Kidney capillary endothelial cell (primary cell): ENCODE measurements at regions not wholly inside any gene's neighbourhood (a gene's known extent, or its start where the extent isn't known, plus 50 kb on each side); places are given as distances from the start of the nearest gene placed in this dataset.
"Not testable (repeated sequence)": the region's sequence is repeated elsewhere in the genome, so short reads cannot be mapped to it uniquely, and the experiment has no call there.

Source experiments
- DNase-seq: peaks from one replicate; pipeline ENCODE4 v3.0.0-alpha.2; 2018; ENCODE audit warnings: low spot score

DNA sequence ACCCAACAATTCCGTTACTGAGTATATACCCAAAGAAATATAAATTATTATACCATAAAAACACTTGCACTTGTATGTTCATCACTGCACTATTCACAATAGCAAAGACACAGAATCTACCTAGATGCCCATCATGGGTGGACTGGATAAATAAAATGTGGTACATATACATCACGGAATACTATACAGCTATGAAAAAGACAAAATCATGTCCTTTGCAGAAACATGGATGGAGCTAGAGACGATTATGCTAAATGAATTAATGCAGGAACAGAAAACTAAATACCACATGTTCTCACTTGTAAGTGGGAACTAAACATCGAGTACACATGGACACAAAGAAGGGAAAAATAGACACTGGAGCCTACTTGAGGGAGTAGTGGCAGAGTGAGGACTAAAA, 185.3 kb downstream of the PYDC2 start:
- DNase-seq = no peak

- DNase-seq = no peak
These were observed 187.8 kb downstream of the PYDC2 start for GRCh38 chr3:191648787-191649186.

- DNase-seq = no peak
These were observed 188.7 kb downstream of the PYDC2 start for GRCh38 chr3:191649626-191650025.

- DNase-seq = not testable (repeated sequence)
These were observed 197.9 kb downstream of the PYDC2 start for GRCh38 chr3:191658781-191659419.

GRCh38 chr3:191662150-191662549, 201.2 kb downstream of the PYDC2 start:
- DNase-seq = not testable (repeated sequence)

- DNase-seq = no peak
These were observed 220.1 kb downstream of the PYDC2 start for GRCh38 chr3:191680989-191681597.

- DNase-seq = no peak
These were observed 222.0 kb downstream of the PYDC2 start for GRCh38 chr3:191682961-191683360.

DNA sequence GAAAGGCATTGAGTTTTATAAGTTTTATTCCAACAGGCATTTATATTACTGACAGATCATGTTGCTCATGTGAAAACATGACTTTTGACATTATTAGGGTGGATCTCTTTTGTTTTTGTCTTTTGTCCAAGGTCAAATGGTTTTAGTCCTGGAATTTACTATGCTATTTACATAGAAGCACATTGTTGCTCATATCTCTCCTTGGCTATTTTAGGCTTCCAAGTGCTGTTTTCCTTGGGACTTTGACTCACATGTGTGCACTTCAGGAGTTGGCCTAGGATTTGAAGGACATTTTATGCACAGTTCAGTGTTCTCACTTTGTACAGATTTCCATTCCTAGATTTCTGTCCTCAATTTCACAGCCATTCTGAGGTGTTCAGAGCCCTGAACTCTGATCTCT, 225.7 kb downstream of the PYDC2 start:
- DNase-seq = no peak

- no peak for DNase-seq
These were observed 227.9 kb downstream of the PYDC2 start for GRCh38 chr3:191688756-191689433.

GRCh38 chr3:191691184-191691583, 230.2 kb downstream of the PYDC2 start:
- not testable (repeated sequence) for DNase-seq

DNA sequence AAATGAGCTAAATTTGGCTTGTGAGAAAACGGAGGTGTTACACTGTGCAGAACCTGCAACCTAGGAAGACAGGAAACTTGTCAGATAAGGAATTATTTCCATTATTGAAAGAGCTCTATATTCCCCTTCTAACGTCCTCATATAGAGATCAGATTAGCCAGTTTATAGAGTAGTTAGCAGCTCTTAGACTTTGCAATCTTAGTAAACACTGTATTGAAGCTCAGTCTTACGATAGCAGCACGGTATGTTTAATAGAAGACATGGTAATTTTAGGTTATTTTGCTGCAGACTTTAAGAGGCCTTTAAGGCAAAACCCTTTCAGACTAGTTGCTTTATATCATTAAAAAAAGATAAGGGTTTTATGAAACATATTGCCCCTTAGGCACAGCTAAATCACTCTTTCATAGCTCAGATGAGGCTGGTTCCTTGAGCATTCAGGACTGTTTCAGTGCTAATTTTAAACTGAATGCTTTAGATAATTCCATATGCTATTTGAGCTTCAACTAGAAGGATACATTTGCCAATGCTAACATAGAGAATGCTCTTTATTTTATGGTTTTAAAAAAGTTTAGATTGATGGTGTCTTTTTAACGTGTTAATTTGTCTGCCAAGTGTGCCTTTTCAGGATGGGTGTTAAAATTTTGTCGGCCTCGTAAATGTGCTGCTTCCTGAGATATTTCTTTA, 234.3 kb downstream of the PYDC2 start:
- no peak for DNase-seq

GRCh38 chr3:191695815-191696153, 234.8 kb downstream of the PYDC2 start:
- DNase-seq = no peak

GRCh38 chr3:191696348-191696747, 235.4 kb downstream of the PYDC2 start:
- no peak for DNase-seq

GRCh38 chr3:191699546-191699945, 238.6 kb downstream of the PYDC2 start:
- DNase-seq = no peak

DNA sequence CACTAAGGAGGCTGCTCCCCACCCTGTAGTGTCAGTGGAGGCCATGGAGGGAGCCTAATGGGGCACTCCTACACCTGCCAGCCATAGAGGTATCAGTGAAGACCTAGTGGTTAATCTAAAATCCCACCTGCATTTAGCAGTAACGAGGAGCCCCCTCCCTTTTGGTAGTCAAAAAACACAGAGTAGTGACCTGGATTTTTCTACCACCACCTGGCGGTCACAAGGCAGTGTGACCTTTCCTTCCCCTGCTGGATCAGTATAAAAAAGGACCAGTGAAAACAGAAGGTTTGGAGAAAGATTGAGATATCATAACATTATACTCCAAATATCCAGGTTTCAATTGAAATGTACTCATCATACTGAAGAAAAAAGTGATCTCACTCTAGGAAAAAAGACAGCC, 241.2 kb downstream of the PYDC2 start:
- DNase-seq = no peak

DNA sequence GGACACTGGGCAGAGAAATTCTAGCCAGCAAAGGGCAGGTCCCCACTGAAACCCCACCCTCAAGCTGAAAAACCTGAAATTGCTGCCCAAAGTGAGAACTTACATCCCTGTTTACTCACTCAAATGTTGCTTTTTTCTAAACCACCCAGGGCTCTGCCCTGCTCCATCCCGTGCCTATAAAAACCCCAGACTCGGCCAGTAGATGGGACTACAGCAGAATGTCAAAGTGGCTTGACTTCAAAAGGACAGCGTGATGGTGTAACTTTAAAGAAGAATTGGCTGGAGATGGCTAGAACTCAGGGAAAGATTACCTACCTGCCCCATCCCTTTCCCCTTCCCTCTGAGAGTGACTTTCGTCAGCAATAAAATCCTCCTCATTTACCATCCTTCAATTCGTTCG, 246.9 kb downstream of the PYDC2 start:
- DNase-seq = no peak

- no peak for DNase-seq
These were observed 254.6 kb downstream of the PYDC2 start for GRCh38 chr3:191715585-191715984.

DNA sequence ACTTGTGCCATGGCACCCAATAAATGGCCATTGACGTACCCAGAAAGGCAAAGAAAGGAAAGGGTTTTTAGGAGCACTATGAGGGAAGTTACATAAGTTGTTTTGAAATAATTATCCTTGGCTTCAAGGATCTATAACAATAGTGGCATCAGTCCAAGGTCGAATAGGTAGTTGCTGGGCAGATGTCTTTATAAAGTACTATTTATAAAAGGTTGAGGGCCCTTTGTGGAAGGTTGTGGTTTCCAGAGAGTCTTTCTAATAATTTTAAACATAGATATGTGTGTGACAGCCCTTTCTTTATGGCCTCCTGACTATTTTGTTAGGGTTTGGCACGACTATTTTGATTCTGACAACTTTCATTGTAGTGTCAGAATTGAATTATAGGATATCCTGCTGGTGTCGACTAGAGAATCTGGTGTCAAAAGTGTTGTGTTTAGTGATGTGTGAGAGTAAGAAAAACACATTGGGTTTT, 260.5 kb downstream of the PYDC2 start:
- peak; percentile 23 for DNase-seq

DNA sequence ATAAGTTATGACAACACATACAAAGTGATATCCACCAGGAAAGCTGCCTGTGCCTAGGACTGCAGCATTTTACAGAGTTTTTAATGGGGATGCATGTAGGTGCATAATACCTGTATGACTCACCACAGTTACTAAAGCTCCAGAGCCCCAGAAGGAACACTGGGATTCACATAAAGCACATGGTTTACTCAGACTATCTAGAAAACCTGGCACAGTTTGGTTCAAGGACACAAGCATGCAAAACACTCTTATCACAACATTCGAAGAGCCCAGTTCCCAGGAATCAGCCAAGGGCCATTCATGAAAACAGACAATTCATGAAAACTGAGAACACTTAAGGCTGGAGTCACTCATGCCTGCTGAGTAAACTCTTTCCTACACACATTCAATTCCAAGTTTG, 261.0 kb downstream of the PYDC2 start:
- no peak for DNase-seq

- no peak for DNase-seq
These were observed 266.4 kb downstream of the PYDC2 start for GRCh38 chr3:191727338-191727737.

- no peak for DNase-seq
These were observed 267.2 kb downstream of the PYDC2 start for GRCh38 chr3:191728186-191728585.

DNA sequence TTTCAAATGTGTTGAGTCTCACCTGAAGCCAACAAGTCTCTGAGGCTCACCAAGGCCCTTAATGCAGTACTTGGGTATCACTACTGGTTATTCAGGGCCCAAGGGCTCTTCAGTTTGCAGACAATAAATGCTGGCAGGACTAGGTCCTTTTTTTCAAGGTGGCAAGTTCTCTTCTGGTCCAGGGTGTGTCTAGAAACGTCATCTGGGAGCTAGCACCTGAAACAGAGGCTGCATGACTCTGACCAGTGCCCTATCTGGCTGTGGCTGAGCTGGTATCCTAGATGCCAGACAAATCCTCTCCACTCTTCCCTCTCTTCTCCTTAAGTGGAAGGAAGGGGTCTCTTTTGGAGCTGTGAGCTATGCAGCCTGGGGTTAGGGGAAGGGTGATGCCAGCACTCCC, 276.8 kb downstream of the PYDC2 start:
- DNase-seq = no peak

DNA sequence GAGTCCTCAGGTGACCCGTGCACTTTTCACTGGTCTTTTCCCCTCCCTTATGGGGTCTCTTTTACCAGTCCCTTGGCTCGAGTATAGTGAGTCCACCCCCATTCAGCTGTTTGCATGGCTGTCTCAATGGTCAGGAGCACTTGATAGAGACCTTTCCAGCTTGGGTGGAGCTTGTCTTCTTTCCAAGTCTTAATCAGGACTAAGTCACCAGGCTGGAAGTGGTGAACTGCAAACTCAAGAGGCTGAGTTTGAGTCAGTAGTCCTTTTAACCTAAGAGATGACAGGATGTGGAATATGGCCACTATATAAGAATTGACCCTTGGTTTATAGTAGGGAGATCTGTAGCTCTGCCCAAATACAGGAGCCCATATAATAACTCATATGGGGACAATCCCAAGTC, 279.7 kb downstream of the PYDC2 start:
- no peak for DNase-seq
